ENCODE measurements at regions not wholly inside any gene's neighbourhood (a gene's known extent, or its start where the extent isn't known, plus 50 kb on each side); places are given as distances from the start of the nearest gene placed in this dataset.
A peak's percentile ranks its signal among the peaks of the same experiment; 100 is the strongest.
"Not testable (repeated sequence)": the region's sequence is repeated elsewhere in the genome, so short reads cannot be mapped to it uniquely, and the experiment has no call there.

DNA sequence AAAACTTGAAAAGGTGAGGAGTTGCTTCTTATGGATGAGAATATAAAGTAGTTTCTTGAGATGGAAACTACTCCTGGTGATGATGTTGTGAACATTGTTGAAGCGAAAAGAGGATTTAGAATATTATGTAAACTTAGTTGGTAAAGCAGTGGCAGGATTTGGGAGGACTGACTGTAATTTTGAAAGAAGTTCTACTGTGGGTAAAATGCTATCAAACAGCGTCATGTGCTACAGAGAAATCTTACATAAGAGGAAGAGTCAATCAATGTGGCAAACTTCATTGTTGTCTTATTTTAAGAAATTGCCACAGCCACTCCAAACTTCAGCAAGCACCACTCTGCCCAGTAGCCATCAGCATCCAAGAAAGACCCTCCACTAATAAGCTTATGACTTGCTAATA is 112.9 kb upstream of the ZEB2 start:
- DNase-seq: no peak

DNA sequence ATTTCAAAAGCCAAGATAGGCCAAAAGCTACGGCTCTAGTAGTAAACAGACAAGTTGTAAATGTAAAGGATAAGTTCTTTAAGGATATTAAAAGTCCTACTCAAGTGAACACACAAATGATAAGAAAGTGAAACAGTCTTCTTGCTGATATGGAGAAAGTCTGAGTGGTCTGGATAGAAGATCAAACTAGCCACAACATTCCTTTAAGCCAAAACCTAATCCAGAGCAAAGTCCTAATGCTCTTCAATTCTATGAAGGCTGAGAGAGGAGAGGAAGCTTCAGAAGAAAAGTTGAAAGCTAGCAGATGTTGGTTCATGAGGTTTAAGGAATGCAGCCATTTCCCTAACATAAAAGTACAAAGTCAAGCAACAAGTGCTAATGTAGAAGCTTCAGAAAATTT is 111.7 kb upstream of the ZEB2 start:
- no peak for DNase-seq

DNA sequence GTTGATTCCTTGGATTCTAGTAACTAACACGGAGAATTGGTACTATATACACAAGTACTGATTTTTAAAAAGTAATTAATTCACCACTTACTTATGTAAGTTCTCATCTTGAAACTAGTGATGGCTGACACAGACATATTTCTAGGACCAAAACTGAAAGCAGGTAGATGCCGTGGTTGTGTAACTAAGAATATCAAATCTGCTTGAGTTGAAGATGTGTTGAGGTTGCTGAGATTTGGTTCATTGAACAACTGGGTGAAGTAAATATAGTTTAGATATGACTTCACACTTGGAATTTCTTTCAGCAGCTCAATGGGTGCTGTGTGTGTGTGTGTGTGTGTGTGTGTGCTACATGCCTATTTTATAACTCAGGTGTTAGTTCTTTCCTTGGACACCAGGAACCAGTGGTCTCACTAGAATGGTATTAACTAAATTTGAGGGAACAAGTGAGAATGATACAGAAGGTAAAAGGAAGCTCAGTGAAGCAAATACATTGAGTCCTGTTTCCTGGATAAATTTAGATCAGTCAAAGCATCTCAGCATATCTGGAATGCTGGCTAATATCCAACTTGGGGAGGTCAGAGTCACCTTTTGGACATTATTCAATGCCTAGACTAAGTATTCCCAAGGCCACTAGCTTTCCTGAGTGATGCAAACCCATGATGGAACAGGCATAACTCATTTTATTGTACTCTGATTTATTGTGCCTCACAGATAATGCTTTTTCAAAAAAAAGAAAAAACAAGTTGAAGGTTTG is 110.7 kb upstream of the ZEB2 start:
- DNase-seq: no peak

DNA sequence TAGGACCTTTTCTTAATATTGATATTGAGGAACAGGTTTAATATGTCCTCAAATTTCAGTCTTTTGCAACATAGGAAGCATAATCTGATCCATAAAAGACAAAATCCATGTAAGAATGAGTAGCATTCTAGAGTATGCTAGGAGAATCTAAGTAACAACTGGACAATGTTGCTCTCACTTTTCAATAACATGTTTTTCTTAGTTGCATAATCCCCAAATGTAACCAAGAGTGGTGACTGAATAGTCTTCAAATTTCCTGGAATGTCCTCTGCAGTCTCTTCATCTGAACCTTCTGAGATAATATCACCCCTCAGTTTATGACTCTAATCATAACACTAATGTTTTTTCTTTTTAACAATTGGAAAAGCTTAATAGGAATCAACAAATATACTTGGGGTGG is 110.0 kb upstream of the ZEB2 start:
- no peak for DNase-seq

DNA sequence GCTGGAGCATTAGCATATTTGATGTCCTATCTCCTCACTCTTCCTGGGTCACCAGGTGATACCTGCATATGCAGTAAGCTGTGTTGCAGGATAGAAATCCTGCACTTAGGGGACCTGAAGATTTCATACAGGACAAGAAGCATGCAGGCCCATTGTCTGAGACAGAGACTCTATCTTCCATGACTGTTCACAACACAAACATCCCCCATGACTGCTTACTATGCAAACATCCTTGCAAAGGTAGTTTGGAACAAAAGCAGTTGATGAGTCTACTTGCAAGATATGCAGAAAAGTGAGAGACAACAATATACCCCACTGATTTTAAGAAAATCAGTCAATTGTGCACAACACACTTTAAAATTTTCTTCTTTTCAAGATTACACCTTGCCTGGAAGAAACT is 108.6 kb upstream of the ZEB2 start:
- DNase-seq: no peak

DNA sequence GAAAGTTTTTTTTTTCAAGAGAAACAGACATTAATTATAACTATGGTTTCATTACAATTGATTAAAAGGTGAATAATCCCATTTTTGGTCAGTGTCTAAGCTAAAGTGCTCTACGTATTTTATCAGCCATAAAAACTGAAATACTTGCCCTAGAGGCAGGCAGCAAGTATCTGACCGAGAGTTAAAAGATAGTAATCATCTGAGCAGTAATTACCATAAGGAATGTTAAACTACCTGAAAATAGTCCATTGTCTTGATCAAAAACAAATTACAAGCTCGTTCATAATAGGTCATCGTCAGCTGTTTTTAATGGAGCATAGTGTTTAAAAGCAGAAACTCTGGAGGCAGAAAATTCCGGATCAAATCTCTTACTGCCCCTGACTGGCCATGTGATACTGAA is 105.7 kb upstream of the ZEB2 start:
- DNase-seq: peak; percentile 7

DNA sequence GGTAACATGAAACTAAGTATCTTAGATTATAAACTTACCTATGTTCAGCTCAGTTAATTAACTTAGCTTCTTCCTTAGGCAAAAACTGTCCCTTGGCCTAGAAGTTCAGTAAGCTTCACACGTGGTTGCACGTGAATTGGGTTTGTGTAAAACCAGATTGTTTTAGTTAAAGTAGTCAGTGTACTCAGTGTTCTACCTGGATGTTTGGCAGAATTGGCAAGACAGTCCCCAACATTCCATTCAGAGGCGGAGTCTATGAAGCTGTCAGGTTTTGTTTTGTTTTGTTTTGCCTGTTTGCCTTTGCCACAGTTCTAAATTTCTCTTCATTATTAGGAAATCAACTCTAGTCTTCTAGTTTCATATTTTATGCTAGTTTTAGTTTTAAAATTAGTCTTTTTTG is 105.3 kb upstream of the ZEB2 start:
- DNase-seq: no peak

DNA sequence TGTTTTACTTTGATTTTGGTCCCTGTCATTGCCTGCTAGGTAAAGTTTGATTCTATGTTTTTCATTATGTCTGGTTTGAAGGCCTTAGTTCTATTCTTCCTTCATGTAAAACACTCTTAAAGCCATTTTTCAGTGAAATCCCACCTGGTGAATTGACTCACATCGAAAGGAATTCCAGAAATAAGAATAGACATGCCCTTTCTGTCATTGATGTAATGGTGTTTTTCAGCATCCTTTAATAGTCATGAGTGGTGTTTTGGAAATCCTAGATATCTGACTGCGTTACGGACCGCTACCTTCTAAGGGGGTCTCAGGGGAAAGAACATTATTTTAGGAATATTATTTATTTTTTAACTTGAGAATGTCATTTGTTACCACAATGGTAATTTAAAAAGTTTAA is 104.5 kb upstream of the ZEB2 start:
- no peak for DNase-seq

DNA sequence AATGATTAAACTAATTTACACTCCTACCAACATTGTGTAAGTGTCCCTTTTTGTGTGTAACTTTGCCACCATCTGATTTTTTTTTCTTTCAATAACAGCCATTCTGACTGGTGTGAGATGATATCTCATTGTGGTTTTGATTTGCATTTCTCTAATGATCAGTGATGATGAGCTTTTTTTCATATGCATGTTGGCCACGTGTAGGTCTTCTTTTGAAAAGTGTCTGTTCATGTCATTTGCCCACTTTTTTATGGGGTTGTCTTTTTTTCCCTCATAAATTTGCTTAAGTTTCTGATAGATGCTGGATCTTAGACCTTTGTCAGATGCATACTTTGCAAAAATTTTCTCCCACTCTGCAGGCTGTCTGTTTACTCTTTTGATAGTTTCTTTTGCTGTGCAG is 102.5 kb upstream of the ZEB2 start:
- not testable (repeated sequence) for DNase-seq

DNA sequence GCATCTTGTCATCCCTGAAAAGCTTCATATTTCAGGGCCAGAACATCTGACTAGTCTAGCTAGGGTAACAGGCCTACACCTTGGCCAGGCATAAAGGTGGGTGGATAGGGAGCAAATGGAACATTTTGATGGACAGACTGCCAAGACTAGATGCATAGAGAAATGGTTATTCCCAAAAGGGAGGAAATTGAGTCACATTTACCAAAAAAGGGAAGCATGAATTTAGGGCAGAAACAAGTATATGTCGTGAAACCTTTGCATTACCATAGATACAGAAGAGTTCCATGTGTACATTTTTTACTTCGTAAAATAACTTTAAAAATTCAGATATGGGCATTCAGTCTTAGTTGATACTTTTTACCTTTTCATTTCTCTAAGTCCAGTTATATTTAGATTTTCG is 101.3 kb upstream of the ZEB2 start:
- DNase-seq: no peak

DNA sequence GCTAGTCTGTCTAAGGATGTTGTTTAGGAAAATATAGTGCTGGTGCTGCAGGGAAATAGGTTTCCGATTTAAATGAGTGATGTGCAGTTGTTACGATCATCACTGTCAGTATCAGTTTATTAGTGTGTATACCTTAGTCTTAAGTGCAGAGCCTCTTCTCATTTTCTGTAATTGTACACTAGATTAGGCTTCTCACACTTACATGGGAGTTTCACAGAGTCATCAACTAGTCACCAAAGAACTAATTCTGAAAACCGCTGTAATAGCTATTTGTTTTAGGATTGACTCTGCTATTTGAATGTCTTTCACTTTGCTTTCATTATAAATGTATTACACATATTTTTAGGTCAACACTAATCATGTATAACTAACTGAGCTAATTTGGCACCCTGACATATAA is 99.8 kb upstream of the ZEB2 start:
- no peak for DNase-seq

DNA sequence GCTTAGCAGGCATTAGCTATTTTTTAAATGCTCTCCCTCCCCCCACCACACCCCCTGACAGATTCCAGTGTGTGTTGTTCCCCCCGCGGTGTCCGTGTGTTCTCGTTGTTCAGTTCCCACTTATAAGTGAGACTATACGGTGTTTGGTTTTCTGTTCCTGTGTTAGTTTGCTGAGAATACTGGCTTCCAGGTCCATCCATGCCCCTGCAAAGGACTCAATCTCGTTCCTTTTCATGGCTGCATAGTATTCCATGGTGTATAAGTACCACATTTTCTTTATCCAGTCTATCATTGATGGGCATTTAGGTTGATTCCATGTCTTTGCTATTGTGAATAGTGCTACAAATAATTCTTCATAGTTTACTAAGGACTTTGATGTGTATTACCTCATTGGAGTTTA is 97.3 kb upstream of the ZEB2 start:
- DNase-seq: not testable (repeated sequence)

DNA sequence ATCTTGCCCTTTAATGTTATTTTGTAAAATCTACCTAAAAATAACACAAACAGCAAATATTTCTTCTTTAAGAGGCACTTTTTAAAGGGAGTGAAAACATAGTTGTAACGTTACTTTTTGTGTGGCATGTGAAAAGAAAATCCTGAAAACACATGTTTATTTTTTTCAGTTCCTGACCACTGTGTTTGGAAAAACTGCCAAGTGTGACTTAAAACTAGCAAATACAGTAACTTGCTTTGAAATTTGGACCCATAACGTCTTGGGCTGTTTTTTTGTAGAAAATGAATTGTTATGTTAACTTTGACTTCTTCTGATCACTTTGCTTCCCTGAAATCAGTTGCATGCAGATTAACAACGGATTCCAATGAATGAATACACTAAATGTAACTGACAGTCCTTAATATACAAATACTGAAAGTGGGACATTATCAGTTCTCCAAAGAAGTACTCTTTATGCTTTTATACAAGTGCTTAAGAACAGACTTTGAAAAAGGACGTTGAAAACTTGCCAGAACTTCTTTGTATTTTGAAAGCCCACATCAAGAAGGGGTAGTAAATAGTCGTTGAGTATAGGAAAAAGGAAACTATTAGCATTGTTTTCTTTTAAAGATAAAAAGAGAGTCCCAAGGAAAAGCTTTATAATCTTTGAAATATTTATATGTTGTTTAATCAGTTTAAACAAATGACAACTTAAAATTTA is 96.1 kb upstream of the ZEB2 start:
- DNase-seq: no peak

DNA sequence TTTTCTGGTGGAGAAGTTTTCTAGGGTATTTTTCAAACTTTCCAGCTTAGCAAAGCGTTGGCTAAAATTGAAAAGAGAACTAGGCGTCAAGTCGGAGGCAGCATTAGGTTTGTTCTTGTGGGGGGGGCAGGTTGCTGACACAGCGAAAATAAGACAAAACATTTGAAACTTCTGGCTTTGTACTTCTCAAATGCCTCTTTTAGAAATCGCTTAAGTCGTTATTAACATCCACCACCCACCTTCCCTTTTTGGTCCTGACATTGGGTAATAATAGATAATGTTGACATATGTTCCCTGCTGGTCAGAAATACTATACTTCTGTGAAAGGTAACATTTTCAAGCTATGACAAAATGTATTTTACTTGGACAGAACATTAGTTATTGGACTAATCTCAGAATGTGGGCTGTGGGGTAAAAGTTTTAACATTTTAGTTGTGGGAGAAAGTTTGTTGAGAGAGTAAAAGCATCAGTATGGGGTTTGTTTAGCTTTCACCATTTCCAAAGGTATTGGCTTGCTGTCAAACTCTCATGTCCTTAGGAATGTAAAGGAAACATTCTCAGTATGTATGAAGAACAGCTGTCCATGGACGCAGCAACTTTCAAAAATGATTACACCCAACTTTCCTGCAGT is 88.1 kb upstream of the ZEB2 start:
- DNase-seq: peak; percentile 23

DNA sequence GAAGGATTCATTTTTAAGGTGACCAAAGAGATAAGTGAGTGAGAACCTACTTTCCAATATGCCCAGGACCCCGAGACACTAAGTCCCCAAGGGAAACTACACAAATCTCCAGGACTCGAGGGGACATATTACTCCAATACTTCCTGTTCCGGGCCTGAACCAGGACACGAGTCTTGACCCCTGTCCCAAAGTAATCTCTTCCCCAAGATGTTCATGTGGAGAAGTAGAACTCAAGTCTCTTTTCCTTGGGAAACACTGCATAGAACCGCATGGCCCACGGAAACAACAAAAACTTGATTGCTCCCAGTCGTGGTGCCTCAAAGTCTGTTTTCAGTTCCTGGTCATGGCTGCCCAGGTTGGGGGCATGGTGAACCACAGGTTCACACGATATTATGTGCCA is 87.2 kb upstream of the ZEB2 start:
- no peak for DNase-seq

DNA sequence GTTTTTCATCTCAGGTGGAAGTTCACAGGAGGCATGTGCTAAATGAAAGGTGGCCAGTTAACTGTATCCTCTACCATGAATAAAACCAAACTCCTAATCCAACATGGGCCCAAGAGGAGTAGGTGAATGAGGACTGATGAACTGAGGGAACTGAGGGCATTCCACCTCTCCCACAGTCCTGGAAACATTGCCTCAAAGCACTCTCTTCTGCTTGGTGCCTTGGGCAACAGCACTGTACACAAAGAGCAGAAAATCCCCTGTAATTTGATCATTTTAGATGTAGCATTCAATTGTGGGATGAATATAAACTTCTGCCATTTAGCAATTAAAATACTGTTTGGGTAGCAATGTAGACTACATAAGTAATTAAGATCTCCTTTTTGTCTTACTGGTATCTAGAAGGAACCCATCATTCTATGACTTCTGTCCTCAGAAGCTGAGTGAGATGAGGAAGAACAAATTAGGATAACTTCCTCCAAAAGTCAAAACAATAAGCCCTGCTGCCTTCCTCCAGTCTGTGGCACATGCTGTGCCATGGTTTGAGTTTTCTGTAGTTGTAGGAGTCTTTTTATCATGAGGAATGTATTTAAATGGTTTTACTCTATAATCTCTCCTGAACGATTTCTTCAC is 86.7 kb upstream of the ZEB2 start:
- DNase-seq: peak; percentile 4

DNA sequence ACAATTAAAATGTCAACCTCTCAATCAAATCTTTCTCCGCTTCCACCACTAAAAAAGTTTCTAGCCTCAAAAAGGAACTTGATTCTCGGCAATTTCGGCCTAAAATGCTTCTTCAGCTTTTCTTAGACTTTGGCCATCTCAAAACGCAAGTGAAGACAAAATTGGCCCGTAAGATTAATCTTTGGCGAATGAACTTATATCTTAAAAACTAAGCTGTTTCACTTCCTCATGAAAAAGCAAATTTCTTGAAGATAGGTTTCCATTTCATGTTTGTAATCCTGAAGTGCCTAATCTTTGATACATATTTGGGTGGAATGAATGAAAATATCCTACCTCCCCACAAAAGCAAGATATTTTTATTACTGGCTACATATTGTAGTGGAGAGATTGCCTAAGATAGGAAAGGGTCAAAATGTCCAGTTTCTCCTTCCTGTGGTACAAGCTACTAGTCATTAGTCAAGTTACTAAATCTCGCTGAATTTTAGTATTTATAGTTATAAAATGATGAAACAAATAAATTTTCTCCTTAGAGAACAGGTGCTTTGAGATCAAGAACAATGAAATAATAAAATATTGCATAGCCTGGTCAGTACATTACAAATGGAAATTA is 85.4 kb upstream of the ZEB2 start:
- no peak for DNase-seq

DNA sequence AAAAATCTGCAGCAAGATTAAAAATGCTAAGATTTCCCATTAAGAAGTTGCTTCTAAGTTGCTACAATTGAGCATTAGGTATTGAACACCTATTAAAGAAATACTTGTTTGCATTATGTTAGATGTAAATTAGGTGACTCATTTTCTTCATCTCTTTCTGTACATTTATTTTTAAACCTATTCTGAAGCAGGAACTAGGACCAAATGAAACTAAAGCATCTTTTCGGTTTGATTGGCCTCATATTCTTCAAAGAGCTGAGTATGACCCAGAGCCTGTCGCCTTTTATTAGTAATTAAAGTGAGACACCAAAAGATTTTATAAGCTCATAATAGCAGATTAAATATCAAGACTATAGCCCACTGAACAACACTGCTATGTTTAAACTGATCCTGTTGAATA is 83.4 kb upstream of the ZEB2 start:
- DNase-seq: no peak

DNA sequence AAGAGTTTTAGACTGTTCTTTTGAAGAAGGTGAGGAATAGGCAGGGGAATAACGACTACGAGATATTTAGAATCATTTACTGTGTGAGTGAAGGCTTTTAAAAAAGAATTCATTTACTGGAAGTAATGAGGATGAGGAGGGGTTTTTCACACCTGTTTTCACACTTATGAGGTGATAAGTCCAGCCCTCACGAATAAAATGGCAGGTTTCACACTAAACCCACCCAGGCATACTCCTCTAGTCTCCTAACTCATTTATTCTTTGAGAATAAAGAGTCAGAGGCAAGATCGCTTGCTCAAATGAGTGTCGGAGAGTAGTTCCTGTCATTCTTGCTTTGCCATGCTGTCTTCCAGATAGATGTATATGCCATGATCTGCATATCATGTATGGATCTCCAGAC is 79.0 kb upstream of the ZEB2 start:
- no peak for DNase-seq

DNA sequence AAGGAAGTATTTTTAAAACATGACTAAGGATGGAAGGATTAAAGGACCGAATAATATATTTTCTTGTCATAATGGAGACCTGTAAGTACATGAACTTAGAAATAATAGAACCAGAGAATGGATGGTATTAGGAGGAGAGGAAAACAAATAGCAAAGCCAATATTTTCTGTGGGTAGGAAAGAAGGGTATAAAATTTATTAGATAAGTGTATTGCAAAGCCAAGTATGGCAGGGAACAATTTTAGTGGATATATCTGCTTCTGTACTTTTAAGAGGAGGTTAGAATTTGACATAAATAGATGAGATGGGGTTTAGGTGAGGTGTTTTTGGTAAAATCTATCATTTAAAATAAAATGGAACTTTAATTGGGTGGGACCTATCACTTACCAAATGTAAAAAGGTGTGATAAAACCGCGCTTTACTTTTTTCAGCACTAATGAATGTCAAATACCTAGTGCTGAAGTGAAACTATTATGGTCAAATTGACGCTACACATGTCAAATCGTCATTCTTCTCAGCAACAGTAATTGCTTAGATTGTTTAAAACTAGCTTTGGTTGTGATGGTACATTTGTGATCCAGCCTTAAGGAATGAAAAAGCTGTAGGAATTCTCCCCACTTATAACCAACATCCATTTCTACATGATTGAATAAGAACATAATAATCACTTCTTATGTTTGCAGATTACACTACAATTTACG is 78.1 kb upstream of the ZEB2 start:
- DNase-seq: no peak

DNA sequence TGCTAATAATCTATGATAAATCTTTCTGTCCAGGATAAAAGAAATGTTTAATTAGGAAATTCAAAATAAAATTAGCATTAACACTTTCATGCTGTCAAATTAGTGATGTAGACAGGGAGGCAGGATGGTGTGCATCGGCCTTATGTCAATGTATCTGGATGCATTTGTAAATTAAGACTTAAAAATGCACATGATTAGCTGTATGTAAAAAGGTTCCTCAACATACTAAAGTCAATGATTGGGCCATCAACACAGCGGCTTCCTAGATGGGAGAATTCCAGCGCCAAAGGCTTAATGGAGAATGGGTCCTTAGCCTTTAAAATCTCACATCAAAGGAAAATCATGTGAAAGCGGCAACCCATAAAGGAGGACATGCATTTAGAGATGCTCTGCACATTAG is 77.5 kb upstream of the ZEB2 start:
- no peak for DNase-seq

DNA sequence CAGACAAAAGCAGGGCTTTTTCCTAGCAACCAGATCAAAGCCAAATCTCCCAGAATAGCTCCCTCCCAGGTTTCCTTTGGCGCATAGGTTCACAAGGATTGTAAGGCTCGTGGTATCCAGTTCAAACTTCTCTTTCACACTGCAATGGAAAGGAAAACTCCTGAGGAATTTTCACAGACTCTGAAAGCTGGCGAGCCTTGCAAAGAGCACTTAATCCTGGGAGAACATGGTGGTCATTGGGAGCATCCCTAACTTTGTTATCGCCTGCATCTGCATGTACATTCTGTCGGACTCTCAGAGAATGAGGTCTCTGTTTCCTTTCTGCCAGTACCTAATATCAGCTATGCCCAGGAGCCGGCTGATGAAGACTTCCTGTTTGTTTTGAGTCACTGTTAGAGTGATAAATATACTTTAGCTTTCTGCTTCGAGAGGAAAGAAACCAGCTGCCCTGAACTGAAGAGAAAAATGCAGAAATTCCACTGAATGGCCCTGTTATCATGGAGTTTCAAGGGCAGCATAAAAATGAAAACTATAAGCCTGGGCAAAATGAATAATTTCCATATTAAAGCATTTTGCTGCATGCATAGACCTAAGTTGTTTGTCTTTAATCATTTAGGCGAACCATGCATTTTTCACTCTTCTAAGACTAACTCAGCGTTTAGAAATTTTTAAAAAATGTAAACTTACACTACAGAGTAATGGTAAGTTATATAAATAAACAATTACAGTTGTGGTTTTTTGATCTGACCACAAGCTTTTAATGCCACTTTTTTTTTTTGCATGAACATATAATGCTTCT is 76.4 kb upstream of the ZEB2 start:
- peak; percentile 25 for DNase-seq

Measured in midbrain (tissue), 1 donor.